ENCODE measurements at regions not wholly inside any gene's neighbourhood (a gene's known extent, or its start where the extent isn't known, plus 50 kb on each side); places are given as distances from the start of the nearest gene placed in this dataset.

GRCh38 chr10:130915065-130915464 lies 396.5 kb downstream of the TCERG1L start:
- in situ Hi-C loops (cut with HindIII; ENCODE audit: low sequenced_read_pairs) = no loop called here
- no peak overlapping the region for H3K4me3 ChIP-seq (ENCODE audit: low read depth, low read length)
- DNase-seq (ENCODE audit: low read depth, low spot score) = no peak

GRCh38 chr10:130921461-130921860 lies 390.1 kb downstream of the TCERG1L start:
- no peak for DNase-seq (ENCODE audit: low read depth, low spot score)
- no peak for TF ChIP-seq CTCF (IDR thresholded peaks at IDR 0.05; ENCODE audit: low read depth, low read length)
- in situ Hi-C loops (cut with HindIII; ENCODE audit: low sequenced_read_pairs) = no loop called here
- no peak overlapping the region for H3K4me3 ChIP-seq (ENCODE audit: low read depth, low read length)

More at GRCh38 chr10:130915065-130915464, 396.5 kb downstream of the TCERG1L start:
- TF ChIP-seq CTCF (IDR thresholded peaks at IDR 0.05; ENCODE audit: low read depth, low read length) = no peak

- in situ Hi-C loops (cut with HindIII; ENCODE audit: low sequenced_read_pairs) = no loop called here
- TF ChIP-seq CTCF (IDR thresholded peaks at IDR 0.05; ENCODE audit: low read depth, low read length) = no peak
Measured at GRCh38 chr10:130921911-130922440, 389.5 kb downstream of the TCERG1L start.

GRCh38 chr10:130923596-130923995 lies 387.9 kb downstream of the TCERG1L start:
- in situ Hi-C loops (cut with HindIII; ENCODE audit: low sequenced_read_pairs) = no loop called here
- no peak for DNase-seq (ENCODE audit: low read depth, low spot score)
- H3K4me3 ChIP-seq (ENCODE audit: low read depth, low read length) = no peak overlapping the region
- TF ChIP-seq CTCF (IDR thresholded peaks at IDR 0.05; ENCODE audit: low read depth, low read length) = no peak

More at GRCh38 chr10:130921911-130922440, 389.5 kb downstream of the TCERG1L start:
- DNase-seq (ENCODE audit: low read depth, low spot score) = no peak
- H3K4me3 ChIP-seq (ENCODE audit: low read depth, low read length) = no peak overlapping the region

- H3K4me3 ChIP-seq (ENCODE audit: low read depth, low read length) = no peak overlapping the region
- in situ Hi-C loops (cut with HindIII; ENCODE audit: low sequenced_read_pairs) = no loop called here
- no peak for TF ChIP-seq CTCF (IDR thresholded peaks at IDR 0.05; ENCODE audit: low read depth, low read length)
- no peak for DNase-seq (ENCODE audit: low read depth, low spot score)
Measured at GRCh38 chr10:130924138-130924819, 387.2 kb downstream of the TCERG1L start.

- TF ChIP-seq CTCF (IDR thresholded peaks at IDR 0.05; ENCODE audit: low read depth, low read length) = no peak
- DNase-seq (ENCODE audit: low read depth, low spot score) = no peak
- no peak overlapping the region for H3K4me3 ChIP-seq (ENCODE audit: low read depth, low read length)
- in situ Hi-C loops (cut with HindIII; ENCODE audit: low sequenced_read_pairs) = no loop called here
Measured at GRCh38 chr10:130926442-130926841, 385.1 kb downstream of the TCERG1L start.
